ENCODE measurements at regions not wholly inside any gene's neighbourhood (a gene's known extent, or its start where the extent isn't known, plus 50 kb on each side); places are given as distances from the start of the nearest gene placed in this dataset.

DNA sequence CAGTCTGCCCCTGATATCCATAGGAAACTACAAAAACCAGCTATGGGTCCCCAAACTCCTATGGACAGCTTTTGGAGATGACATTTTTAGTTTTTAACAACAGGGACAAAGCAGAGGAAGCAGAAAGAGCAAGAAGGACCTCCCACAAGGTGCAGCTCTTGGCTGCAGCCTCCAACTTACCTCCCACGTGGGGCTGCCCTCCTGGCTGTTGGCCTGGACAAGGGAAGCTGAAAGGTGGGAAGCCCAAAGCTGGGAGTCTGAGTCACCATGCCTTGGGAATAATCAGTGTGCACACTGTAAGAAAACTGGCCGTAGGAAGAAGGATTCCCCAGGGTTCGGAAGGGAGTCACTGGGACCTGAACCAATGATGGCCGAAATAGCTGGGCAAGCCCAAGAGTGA is 51.8 kb upstream of the PAX1 start:
- Histone ChIP-seq H3K4me3 (replicated peaks; ENCODE audit: insufficient read depth, low read length) (no peak overlapping the region), H3K27me3 (ENCODE audit: insufficient read depth, poor library complexity, severe bottlenecking) (no peaks in the 10 kb centered on the region), H3K27ac (replicated peaks) (no peak overlapping the region)
- no peak for TF ChIP-seq POLR2AphosphoS5 (IDR thresholded peaks at IDR 0.05; ENCODE audit: low read depth)
- TF ChIP-seq, protein P1, sequence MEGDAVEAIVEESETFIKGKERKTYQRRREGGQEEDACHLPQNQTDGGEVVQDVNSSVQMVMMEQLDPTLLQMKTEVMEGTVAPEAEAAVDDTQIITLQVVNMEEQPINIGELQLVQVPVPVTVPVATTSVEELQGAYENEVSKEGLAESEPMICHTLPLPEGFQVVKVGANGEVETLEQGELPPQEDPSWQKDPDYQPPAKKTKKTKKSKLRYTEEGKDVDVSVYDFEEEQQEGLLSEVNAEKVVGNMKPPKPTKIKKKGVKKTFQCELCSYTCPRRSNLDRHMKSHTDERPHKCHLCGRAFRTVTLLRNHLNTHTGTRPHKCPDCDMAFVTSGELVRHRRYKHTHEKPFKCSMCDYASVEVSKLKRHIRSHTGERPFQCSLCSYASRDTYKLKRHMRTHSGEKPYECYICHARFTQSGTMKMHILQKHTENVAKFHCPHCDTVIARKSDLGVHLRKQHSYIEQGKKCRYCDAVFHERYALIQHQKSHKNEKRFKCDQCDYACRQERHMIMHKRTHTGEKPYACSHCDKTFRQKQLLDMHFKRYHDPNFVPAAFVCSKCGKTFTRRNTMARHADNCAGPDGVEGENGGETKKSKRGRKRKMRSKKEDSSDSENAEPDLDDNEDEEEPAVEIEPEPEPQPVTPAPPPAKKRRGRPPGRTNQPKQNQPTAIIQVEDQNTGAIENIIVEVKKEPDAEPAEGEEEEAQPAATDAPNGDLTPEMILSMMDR (IDR thresholded peaks at IDR 0.05; ENCODE audit: insufficient read depth, low read length): no peak
- no peak for TF ChIP-seq SPI1 (IDR thresholded peaks at IDR 0.05; ENCODE audit: borderline replicate concordance, low read depth)
- no peak for TF ChIP-seq GABPA (IDR thresholded peaks at IDR 0.05; ENCODE audit: low read depth)
- TF ChIP-seq, protein P2, sequence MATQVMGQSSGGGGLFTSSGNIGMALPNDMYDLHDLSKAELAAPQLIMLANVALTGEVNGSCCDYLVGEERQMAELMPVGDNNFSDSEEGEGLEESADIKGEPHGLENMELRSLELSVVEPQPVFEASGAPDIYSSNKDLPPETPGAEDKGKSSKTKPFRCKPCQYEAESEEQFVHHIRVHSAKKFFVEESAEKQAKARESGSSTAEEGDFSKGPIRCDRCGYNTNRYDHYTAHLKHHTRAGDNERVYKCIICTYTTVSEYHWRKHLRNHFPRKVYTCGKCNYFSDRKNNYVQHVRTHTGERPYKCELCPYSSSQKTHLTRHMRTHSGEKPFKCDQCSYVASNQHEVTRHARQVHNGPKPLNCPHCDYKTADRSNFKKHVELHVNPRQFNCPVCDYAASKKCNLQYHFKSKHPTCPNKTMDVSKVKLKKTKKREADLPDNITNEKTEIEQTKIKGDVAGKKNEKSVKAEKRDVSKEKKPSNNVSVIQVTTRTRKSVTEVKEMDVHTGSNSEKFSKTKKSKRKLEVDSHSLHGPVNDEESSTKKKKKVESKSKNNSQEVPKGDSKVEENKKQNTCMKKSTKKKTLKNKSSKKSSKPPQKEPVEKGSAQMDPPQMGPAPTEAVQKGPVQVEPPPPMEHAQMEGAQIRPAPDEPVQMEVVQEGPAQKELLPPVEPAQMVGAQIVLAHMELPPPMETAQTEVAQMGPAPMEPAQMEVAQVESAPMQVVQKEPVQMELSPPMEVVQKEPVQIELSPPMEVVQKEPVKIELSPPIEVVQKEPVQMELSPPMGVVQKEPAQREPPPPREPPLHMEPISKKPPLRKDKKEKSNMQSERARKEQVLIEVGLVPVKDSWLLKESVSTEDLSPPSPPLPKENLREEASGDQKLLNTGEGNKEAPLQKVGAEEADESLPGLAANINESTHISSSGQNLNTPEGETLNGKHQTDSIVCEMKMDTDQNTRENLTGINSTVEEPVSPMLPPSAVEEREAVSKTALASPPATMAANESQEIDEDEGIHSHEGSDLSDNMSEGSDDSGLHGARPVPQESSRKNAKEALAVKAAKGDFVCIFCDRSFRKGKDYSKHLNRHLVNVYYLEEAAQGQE (IDR thresholded peaks at IDR 0.05; ENCODE audit: insufficient replicate concordance, low read depth): no peak
- DNase-seq (ENCODE audit: low read depth in 1 of 2, low spot score in 1 of 2): no peak

DNA sequence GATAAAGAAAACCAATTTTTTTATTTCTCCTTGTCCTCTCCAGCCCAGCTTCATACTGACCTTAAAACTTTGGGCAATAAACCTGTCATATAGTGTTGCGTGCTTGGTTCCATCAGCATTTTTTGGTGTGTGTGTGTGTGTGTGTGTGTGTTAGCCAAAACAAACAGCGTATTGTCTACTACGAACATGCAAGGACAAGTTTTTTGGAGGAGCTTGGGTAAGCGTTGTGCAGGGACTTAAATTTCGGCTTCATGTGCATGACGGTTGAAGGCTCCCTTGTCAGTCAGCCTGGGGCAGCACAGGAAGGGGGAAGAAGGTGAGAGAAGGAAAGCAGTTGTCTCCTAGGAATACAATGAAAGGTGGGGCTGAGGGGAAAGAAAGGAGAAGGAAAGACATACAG is 62.0 kb upstream of the PAX1 start:
- no peaks in the 10 kb centered on the region for H3K27me3 ChIP-seq (ENCODE audit: insufficient read depth, poor library complexity, severe bottlenecking)
- DNase-seq (ENCODE audit: low read depth in 1 of 2, low spot score in 1 of 2): no peak

DNA sequence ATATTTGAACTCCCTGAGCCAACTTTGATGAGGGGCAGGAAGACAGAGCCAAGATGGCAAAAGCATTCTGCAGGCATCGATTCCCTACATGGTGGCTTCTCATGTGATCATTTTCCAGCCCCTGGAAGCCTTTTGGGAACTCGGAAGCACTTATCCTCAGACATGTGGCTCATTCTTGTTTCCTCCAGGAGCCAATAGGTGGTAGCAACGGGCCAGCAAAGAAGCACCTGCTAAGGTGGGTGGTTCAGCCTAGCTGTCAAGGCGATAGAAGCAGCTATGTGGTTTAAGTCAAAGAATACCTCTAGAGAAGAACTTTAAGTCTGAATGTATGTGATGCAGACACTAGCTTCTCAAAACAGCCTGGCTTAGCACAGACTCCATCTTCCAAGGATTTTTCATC is 64.9 kb upstream of the PAX1 start:
- TF ChIP-seq, protein P2 (IDR thresholded peaks at IDR 0.05; ENCODE audit: insufficient replicate concordance, low read depth): no peak
- TF ChIP-seq SPI1 (IDR thresholded peaks at IDR 0.05; ENCODE audit: borderline replicate concordance, low read depth): no peak
- TF ChIP-seq, protein P1 (IDR thresholded peaks at IDR 0.05; ENCODE audit: insufficient read depth, low read length): no peak
- no peak for TF ChIP-seq GABPA (IDR thresholded peaks at IDR 0.05; ENCODE audit: low read depth)
- no peak for TF ChIP-seq POLR2AphosphoS5 (IDR thresholded peaks at IDR 0.05; ENCODE audit: low read depth)

More for the DNA sequence above, 62.0 kb upstream of the PAX1 start:
- no peak overlapping the region for H3K4me3 ChIP-seq (replicated peaks; ENCODE audit: insufficient read depth, low read length)
- H3K27ac ChIP-seq (replicated peaks): no peak overlapping the region
- TF ChIP-seq, protein P1 (IDR thresholded peaks at IDR 0.05; ENCODE audit: insufficient read depth, low read length): no peak
- TF ChIP-seq POLR2AphosphoS5 (IDR thresholded peaks at IDR 0.05; ENCODE audit: low read depth) (no peak), SPI1 (IDR thresholded peaks at IDR 0.05; ENCODE audit: borderline replicate concordance, low read depth) (no peak), GABPA (IDR thresholded peaks at IDR 0.05; ENCODE audit: low read depth) (no peak)
- TF ChIP-seq, protein P2 (IDR thresholded peaks at IDR 0.05; ENCODE audit: insufficient replicate concordance, low read depth): no peak

More for the DNA sequence above, 64.9 kb upstream of the PAX1 start:
- H3K27ac ChIP-seq (replicated peaks): no peak overlapping the region
- H3K27me3 ChIP-seq (ENCODE audit: insufficient read depth, poor library complexity, severe bottlenecking): no peaks in the 10 kb centered on the region
- DNase-seq (ENCODE audit: low read depth in 1 of 2, low spot score in 1 of 2): no peak
- no peak overlapping the region for H3K4me3 ChIP-seq (replicated peaks; ENCODE audit: insufficient read depth, low read length)
